HepG2 (cell line): ENCODE measurements at regions not wholly inside any gene's neighbourhood (a gene's known extent, or its start where the extent isn't known, plus 50 kb on each side); places are given as distances from the start of the nearest gene placed in this dataset.

Experiments
- ATAC-seq: fragments of 200-7000 bp; cut with Tn5 transposase; 3 replicates; pipeline ENCODE4 v1.9.1; 2020; ENCODE audit warnings: mild to moderate bottlenecking, moderate library complexity
- BruUV-seq: library from RNA; stranded (reverse); fragments of 400-500 nt; replicated peaks from 2 replicates; lab custom pipeline; 2021; lab: Mats Ljungman, UMichigan
- CTCF ChIA-PET: fragments of 300-600 bp; formaldehyde crosslinking; extraction: SDS; loops from one replicate; lab custom pipeline; 2021; ENCODE audit warnings: low total read pairs, inconsistent platforms, low intra/inter-chr PET ratio; lab: Yijun Ruan, JAX
- POLR2A ChIA-PET: fragments of 350-600 bp; sonication (Branson Sonifier 250); formaldehyde crosslinking; loops from one replicate; lab custom pipeline; 2020; ENCODE audit warnings: antibody characterized with exemption, inconsistent platforms; lab: Yijun Ruan, JAX
- DNase-seq: peaks from one replicate; pipeline ENCODE4 v3.0.0-alpha.2; 2015; ENCODE audit warnings: low spot score
- FAIRE-seq: peaks from 3 replicates; lab custom pipeline; 2011; peaks lifted over from hg19 to GRCh38; lab: Jason Lieb, UNC
- H2AFZ ChIP-seq: one replicate; pipeline ENCODE4 v1.6.1; 2011; ENCODE audit warnings: low read length, inconsistent platforms
- H3K27ac ChIP-seq: fragments of 300-600 bp; 3 replicates; pipeline ENCODE4 v1.8.0; 2011; ENCODE audit warnings: mixed run types, mild to moderate bottlenecking, mixed read lengths, low read length, inconsistent platforms; ENCODE audit not compliant: insufficient read depth; ENCODE audit errors: extremely low read length
- H3K27me3 ChIP-seq, 2 experiments: fragments of 200-600 bp in 1 of 2; 2 replicates in 1 of 2; 3 replicates in 1 of 2; pipeline versions ENCODE4 v1.6.0 to v1.8.0; 2011; ENCODE audit warnings: low read length in 2 of 2, mild to moderate bottlenecking in 2 of 2, moderate library complexity in 2 of 2, inconsistent platforms in 1 of 2; ENCODE audit not compliant: insufficient read depth in 2 of 2, control insufficient read depth in 1 of 2
- H3K36me3 ChIP-seq, 2 experiments: fragments of 200-600 bp in 1 of 2; replicated peaks in 1 of 2; 2 replicates in 1 of 2; 3 replicates in 1 of 2; pipeline versions ENCODE4 v1.5.1 to v1.8.0; 2011; ENCODE audit warnings: low read length in 2 of 2, inconsistent platforms in 1 of 2; ENCODE audit not compliant: insufficient read depth in 2 of 2, control insufficient read depth in 1 of 2
- H3K4me1 ChIP-seq: 2 replicates; pipeline ENCODE4 v1.5.1; 2012; ENCODE audit warnings: low read length, inconsistent platforms; ENCODE audit not compliant: insufficient read depth
- H3K4me2 ChIP-seq: 2 replicates; pipeline ENCODE4 v1.6.0; 2011; ENCODE audit warnings: low read depth, low read length, inconsistent platforms
- H3K4me3 ChIP-seq, 3 experiments: fragments of 200-600 bp in 1 of 3; sonication (generic), shearing (Covaris generic) in 1 of 3; replicated peaks in 1 of 3; 2 replicates each; pipeline ENCODE4 v1.5.1; 2011 to 2016; ENCODE audit warnings: low read length in 3 of 3, inconsistent platforms in 2 of 3, low read depth in 2 of 3, mild to moderate bottlenecking in 2 of 3, control low read depth in 1 of 3, mixed read lengths in 1 of 3; ENCODE audit not compliant: insufficient read depth in 1 of 3
- H3K79me2 ChIP-seq: one replicate; pipeline ENCODE4 v1.6.1; 2011; ENCODE audit warnings: low read length, inconsistent platforms; ENCODE audit not compliant: insufficient read depth
- H3K9ac ChIP-seq: 2 replicates; pipeline ENCODE4 v1.6.0; 2011; ENCODE audit warnings: mild to moderate bottlenecking, low read depth, low read length, inconsistent platforms; ENCODE audit not compliant: insufficient read depth
- H3K9me3 ChIP-seq: 2 replicates; pipeline ENCODE4 v1.5.1; 2012; ENCODE audit warnings: mild to moderate bottlenecking, low read length
- H4K20me1 ChIP-seq: 2 replicates; pipeline ENCODE4 v1.6.0; 2011; ENCODE audit warnings: inconsistent platforms, mild to moderate bottlenecking, low read length, moderate library complexity; ENCODE audit not compliant: insufficient read depth
- ATF7 ChIP-seq, 2 experiments: fragments of 450-650 bp in 1 of 2; sonication (generic) in 1 of 2; formaldehyde crosslinking in 1 of 2; IDR thresholded peaks; 2 replicates each; pipeline versions ENCODE4 v1.4.0 to v1.6.1; 2016 to 2020; ENCODE audit warnings: antibody characterized with exemption in 1 of 2, mild to moderate bottlenecking in 1 of 2, missing genetic modification reagents in 1 of 2
- DNMT3B ChIP-seq: conservative IDR thresholded peaks from 2 replicates; pipeline ENCODE4 v1.6.1; 2016; ENCODE audit warnings: missing biosample characterization, control low read depth
- EP300 ChIP-seq, 3 experiments: sonication (generic) in 1 of 3; formaldehyde crosslinking in 1 of 3; IDR thresholded peaks; 2 replicates each; pipeline versions ENCODE4 v1.5.1 to v1.6.1; 2011 to 2020; ENCODE audit warnings: low read depth in 2 of 3, low read length in 2 of 3, borderline replicate concordance in 1 of 3, improper control_type of control experiment in 1 of 3, mild to moderate bottlenecking in 1 of 3, missing genetic modification reagents in 1 of 3, moderate library complexity in 1 of 3
- FOXK1 ChIP-seq: sonication (generic); formaldehyde crosslinking; IDR thresholded peaks from 2 replicates; pipeline ENCODE4 v1.4.0; 2020; ENCODE audit warnings: low read depth, missing genetic modification reagents, borderline replicate concordance
- HNF4G ChIP-seq, 2 experiments: sonication (generic) in 1 of 2; formaldehyde crosslinking in 1 of 2; IDR thresholded peaks; 2 replicates each; pipeline versions ENCODE4 v1.4.0 to v1.6.1; 2011 to 2020; ENCODE audit warnings: borderline replicate concordance in 2 of 2, low read depth in 2 of 2, mild to moderate bottlenecking in 2 of 2, low read length in 1 of 2, missing genetic modification reagents in 1 of 2, moderate library complexity in 1 of 2
- MBD4 ChIP-seq: IDR thresholded peaks from 2 replicates; pipeline ENCODE4 v1.6.1; 2012; ENCODE audit warnings: low read length, inconsistent platforms, borderline replicate concordance
- SRSF4 ChIP-seq: fragments of 200-400 bp; formaldehyde crosslinking; IDR thresholded peaks from one replicate; pipeline ENCODE4 v1.6.1; 2018; ENCODE audit warnings: mild to moderate bottlenecking, low read depth, low read length, moderate library complexity; ENCODE audit not compliant: poor library complexity, severe bottlenecking
- TOPORS ChIP-seq: sonication (generic); formaldehyde crosslinking; IDR thresholded peaks from 2 replicates; pipeline ENCODE4 v1.8.0; 2023; ENCODE audit warnings: mild to moderate bottlenecking, missing genetic modification reagents
- ZNF142 ChIP-seq: sonication (generic); formaldehyde crosslinking; IDR thresholded peaks from 2 replicates; pipeline ENCODE4 v1.4.0; 2020; ENCODE audit warnings: missing genetic modification reagents
- ZNF660 ChIP-seq: sonication (generic); formaldehyde crosslinking; IDR thresholded peaks from 2 replicates; pipeline ENCODE4 v1.5.1; 2020; ENCODE audit warnings: mild to moderate bottlenecking, low read depth, missing genetic modification reagents, borderline replicate concordance
- WGBS: methylation state at CpG from one replicate; pipeline ENCODE4 v1.1.6; 2017; ENCODE audit warnings: low lambda C conversion rate; 5-methylcytosine and 5-hydroxymethylcytosine counted together
- in situ Hi-C: cut with HindIII; loops from 2 replicates; pipeline ENCODE4 v1.10.0; 2017; ENCODE audit warnings: low pct_unique_long_range_greater_than_20kb; ENCODE audit not compliant: extremely low pct_ligation_motif_present
- intact Hi-C: fragments of 100-400 bp; cut with micrococcal nuclease; formaldehyde crosslinking; loops from one replicate; pipeline ENCODE4 v1.10.0; 2022; ENCODE audit not compliant: unreplicated experiment

GRCh38 chr7:19400758-19401254 lies 255.6 kb upstream of the FERD3L start:
- no peak overlapping the region for H3K27ac ChIP-seq
- no peak for TF ChIP-seq HNF4G (IDR thresholded peaks at IDR 0.05; ENCODE audit: borderline replicate concordance, low read depth, low read length)
- TF ChIP-seq HNF4G (CRISPR knock-in tag; IDR thresholded peaks at IDR 0.05; ENCODE audit: borderline replicate concordance, low read depth): no peak
- TF ChIP-seq MBD4: no peak
- TF ChIP-seq ATF7 (IDR thresholded peaks at IDR 0.05): no peak
- no peak for TF ChIP-seq ATF7 (CRISPR knock-in tag; IDR thresholded peaks at IDR 0.05)
- TF ChIP-seq ZNF142 (CRISPR knock-in tag): no peak
- no peak for TF ChIP-seq ZNF660 (CRISPR knock-in tag)
- TF ChIP-seq FOXK1 (CRISPR knock-in tag): no peak
- TF ChIP-seq EP300 (IDR thresholded peaks at IDR 0.05; ENCODE audit: low read depth in 2 of 2, low read length in 2 of 2): no peak
- TF ChIP-seq EP300 (CRISPR knock-in tag; IDR thresholded peaks at IDR 0.05; ENCODE audit: borderline replicate concordance): no peak
- TF ChIP-seq TOPORS (CRISPR knock-in tag): no peak
- no peak for TF ChIP-seq DNMT3B (CRISPR knock-in tag)
- no peak for TF ChIP-seq SRSF4
- TF ChIP-seq, all 625 proteins: peak for 0
- Histone ChIP-seq H3K9ac (no peak overlapping the region), H3K4me2 (no peak overlapping the region), H3K27me3 (no peaks in the 10 kb centered on the region), H3K79me2 (no peaks in the 10 kb centered on the region), H4K20me1 (no peaks in the 10 kb centered on the region), H2AFZ (no peak overlapping the region), H3K4me1 (no peaks in the 10 kb centered on the region), H3K36me3 (no peaks in the 10 kb centered on the region), H3K4me3 (no peak overlapping the region), H3K9me3 (peaks cover 13% of the 10 kb centered on the region; the same call in 1 of the 2 replicates)
- ChIA-PET POLR2A (no interaction called here), CTCF (no interaction called here)
- DNase-seq (no peak), ATAC-seq (no peak), FAIRE-seq (no peak)
- in situ Hi-C loops: no loop called here
- BruUV-seq: no TSS peak
- intact Hi-C loops: no loop called here
- 0% methylated on average over 4 of the region's 4 CpGs for WGBS
